Activated T-cell treated with anti-CD3 and anti-CD28 coated beads, Interleukin-2, amount 50 U/mL, for 24 hours (primary cell): ENCODE measurements at regions not wholly inside any gene's neighbourhood (a gene's known extent, or its start where the extent isn't known, plus 50 kb on each side); places are given as distances from the start of the nearest gene placed in this dataset.

Experiments used
- DNase-seq: peaks from one replicate; pipeline ENCODE4 v3.0.0-alpha.2; 2020
- H3K27ac Mint-ChIP-seq: 2 replicates; pipeline ENCODE4 v1.8.0; 2020; ENCODE audit warnings: mild to moderate bottlenecking, mixed read lengths
- H3K27me3 Mint-ChIP-seq: 2 replicates; pipeline ENCODE4 v1.8.0; 2020; ENCODE audit warnings: mixed read lengths
- H3K36me3 Mint-ChIP-seq: 2 replicates; pipeline ENCODE4 v1.8.0; 2020; ENCODE audit warnings: low read depth, mixed read lengths
- H3K4me1 Mint-ChIP-seq: 2 replicates; pipeline ENCODE4 v1.8.0; 2020; ENCODE audit warnings: low read depth, mixed read lengths
- H3K4me3 Mint-ChIP-seq: 2 replicates; pipeline ENCODE4 v1.8.0; 2020; ENCODE audit warnings: mild to moderate bottlenecking, moderate library complexity, mixed read lengths
- H3K9me3 Mint-ChIP-seq: 2 replicates; pipeline ENCODE4 v1.8.0; 2020; ENCODE audit warnings: mixed read lengths

DNA sequence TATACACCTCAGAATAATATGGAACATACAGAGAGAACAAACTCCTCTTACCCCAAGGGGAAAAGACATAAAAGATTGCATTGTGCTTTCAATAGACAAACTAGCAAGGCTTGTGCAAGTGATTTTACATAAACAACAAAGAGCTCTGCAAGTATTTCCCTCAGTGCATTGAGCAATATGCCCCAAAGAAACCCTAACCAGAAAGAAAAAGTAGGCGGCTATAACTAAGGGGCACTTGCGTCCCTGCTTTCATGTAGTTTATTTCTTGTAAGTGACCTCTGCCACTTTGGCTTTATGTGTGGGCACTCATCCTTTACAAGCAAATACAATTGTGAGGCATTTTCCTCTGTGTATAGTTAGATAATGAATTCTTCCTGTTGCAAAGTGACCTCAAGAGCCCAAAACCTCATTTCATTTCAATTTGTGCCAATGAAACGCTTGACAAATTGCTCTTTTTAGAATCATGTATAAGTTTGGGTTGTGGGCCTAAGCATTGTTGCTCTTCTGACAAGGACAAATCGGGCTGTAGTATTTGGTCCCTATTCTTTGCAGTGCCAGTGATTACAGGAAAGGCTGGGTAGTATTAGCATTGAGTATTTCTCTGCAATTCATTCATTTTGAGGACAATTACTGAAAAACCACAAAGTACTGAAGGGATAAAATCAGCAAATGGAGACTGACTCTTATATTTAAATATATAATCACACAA is 282.2 kb downstream of the DTWD2 start:
- H3K36me3 Mint-ChIP-seq: no peaks in the 10 kb centered on the region
- H3K4me1 Mint-ChIP-seq: no peaks in the 10 kb centered on the region
- H3K27me3 Mint-ChIP-seq: no peaks in the 10 kb centered on the region
- no peak overlapping the region for H3K27ac Mint-ChIP-seq
- H3K9me3 Mint-ChIP-seq: peaks cover 30% of the 10 kb centered on the region
- no peak overlapping the region for H3K4me3 Mint-ChIP-seq
- DNase-seq: no peak

DNA sequence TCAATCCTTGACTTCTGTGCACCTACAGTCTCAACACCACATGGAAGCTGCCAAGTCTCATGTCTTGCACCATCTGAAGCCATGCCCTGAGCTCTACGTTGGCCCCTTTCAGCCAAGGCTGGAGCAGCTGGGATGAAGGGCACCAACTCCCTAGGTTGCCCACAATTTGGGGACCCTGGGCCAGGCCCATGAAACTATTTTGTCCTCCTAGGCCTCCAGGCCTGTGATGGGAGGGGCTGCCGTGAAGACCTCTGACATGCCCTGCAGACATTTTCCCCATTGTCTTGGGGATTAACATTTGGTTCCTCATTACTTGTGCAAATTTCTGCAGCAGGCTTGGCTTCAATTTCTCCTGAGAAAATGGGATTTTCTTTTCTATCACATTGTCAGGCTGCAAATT is 285.1 kb downstream of the DTWD2 start:
- Mint-ChIP-seq H3K4me1 (no peaks in the 10 kb centered on the region), H3K27ac (no peak overlapping the region)

DNA sequence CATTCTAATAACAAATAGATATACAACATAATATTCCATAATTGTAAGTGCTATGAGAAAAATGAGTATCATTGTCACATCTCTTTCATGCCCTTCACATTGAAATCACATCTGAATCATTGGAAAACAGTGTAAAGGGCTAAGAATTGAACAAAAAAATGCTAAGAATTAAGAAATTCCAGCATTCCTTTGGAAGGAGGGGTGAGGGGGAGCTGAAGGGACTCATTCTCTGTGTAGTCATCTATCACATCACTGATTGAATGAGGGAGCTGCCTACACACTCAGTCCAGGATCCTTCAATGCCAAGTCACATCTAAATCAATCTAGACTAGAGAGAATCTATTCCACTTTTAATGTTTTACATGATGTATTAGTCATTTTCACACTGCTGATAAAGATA is 286.6 kb downstream of the DTWD2 start:
- peaks cover 30% of the 10 kb centered on the region for H3K9me3 Mint-ChIP-seq
- no peak overlapping the region for H3K27ac Mint-ChIP-seq
- H3K27me3 Mint-ChIP-seq: no peaks in the 10 kb centered on the region
- H3K4me1 Mint-ChIP-seq: no peaks in the 10 kb centered on the region
- DNase-seq: no peak
- H3K4me3 Mint-ChIP-seq: no peak overlapping the region
- no peaks in the 10 kb centered on the region for H3K36me3 Mint-ChIP-seq

More for the DNA sequence above, 285.1 kb downstream of the DTWD2 start:
- H3K4me3 Mint-ChIP-seq: no peak overlapping the region
- DNase-seq: no peak
- H3K36me3 Mint-ChIP-seq: no peaks in the 10 kb centered on the region
- H3K27me3 Mint-ChIP-seq: no peaks in the 10 kb centered on the region
- H3K9me3 Mint-ChIP-seq: peaks cover 30% of the 10 kb centered on the region

GRCh38 chr5:118700510-118700909 is 287.8 kb downstream of the DTWD2 start:
- Mint-ChIP-seq H3K9me3 (peaks cover 30% of the 10 kb centered on the region), H3K36me3 (no peaks in the 10 kb centered on the region), H3K27me3 (no peaks in the 10 kb centered on the region), H3K4me1 (no peaks in the 10 kb centered on the region), H3K4me3 (no peak overlapping the region), H3K27ac (no peak overlapping the region)
- DNase-seq: no peak

GRCh38 chr5:118698774-118699173 is 289.6 kb downstream of the DTWD2 start:
- Mint-ChIP-seq H3K36me3 (no peaks in the 10 kb centered on the region), H3K27ac (no peak overlapping the region), H3K4me1 (no peaks in the 10 kb centered on the region), H3K27me3 (no peaks in the 10 kb centered on the region), H3K4me3 (no peak overlapping the region), H3K9me3 (peaks cover 20% of the 10 kb centered on the region)
- no peak for DNase-seq

DNA sequence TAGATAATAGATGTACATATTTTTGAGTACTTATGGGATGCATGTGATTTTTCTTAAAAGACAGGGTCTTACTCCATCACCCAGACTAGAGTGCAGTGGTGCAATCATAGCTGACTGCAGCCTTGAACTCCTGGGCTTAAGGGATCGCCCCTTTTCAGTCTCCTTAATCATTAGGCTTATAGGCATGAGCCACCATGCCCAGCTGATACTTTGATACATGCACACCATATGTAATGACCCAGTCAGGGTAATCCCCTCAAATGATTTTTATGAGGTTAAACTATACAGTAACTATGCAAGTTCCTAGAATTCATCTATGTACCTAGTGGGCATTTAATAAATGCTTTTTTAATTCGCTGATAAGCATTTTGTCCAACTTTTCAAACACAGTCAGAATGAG is 292.3 kb downstream of the DTWD2 start:
- Mint-ChIP-seq H3K9me3 (peaks cover 3% of the 10 kb centered on the region), H3K4me1 (no peaks in the 10 kb centered on the region), H3K27ac (no peak overlapping the region), H3K4me3 (no peak overlapping the region), H3K27me3 (no peaks in the 10 kb centered on the region), H3K36me3 (no peaks in the 10 kb centered on the region)
- no peak for DNase-seq

- DNase-seq: no peak
- Mint-ChIP-seq H3K27ac (no peak overlapping the region), H3K4me1 (no peaks in the 10 kb centered on the region), H3K9me3 (no peaks in the 10 kb centered on the region), H3K27me3 (no peaks in the 10 kb centered on the region), H3K4me3 (no peak overlapping the region), H3K36me3 (no peaks in the 10 kb centered on the region)
Measured at GRCh38 chr5:118692811-118693342, 295.5 kb downstream of the DTWD2 start.

- DNase-seq: no peak
- Mint-ChIP-seq H3K27me3 (no peaks in the 10 kb centered on the region), H3K9me3 (no peaks in the 10 kb centered on the region), H3K36me3 (no peaks in the 10 kb centered on the region), H3K4me3 (no peak overlapping the region), H3K4me1 (no peaks in the 10 kb centered on the region), H3K27ac (no peak overlapping the region)
Measured at GRCh38 chr5:118687661-118688621, 300.4 kb downstream of the DTWD2 start.

DNA sequence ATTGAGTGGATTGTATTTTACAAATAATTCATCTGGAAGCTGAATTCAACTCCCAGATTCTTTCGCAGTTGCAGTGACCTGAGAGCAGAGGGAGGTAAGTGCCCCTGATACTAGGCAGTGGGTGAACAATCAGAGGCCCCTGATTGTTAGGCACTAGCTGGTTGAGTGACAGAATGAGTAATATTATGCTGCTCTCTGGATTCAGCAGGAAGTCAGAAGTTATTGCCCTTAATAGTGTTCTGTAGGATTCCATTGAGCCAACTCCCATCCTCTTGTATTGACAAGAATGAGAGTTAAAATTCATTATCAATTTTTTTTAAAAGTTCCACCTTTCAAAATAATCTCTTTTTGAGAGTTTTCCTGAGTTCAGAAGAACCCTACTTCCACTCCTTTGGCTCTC is 301.2 kb downstream of the DTWD2 start:
- H3K36me3 Mint-ChIP-seq: no peaks in the 10 kb centered on the region
- H3K27ac Mint-ChIP-seq: no peak overlapping the region
- no peaks in the 10 kb centered on the region for H3K9me3 Mint-ChIP-seq
- no peak for DNase-seq
- H3K4me1 Mint-ChIP-seq: no peaks in the 10 kb centered on the region
- no peaks in the 10 kb centered on the region for H3K27me3 Mint-ChIP-seq
- no peak overlapping the region for H3K4me3 Mint-ChIP-seq

DNA sequence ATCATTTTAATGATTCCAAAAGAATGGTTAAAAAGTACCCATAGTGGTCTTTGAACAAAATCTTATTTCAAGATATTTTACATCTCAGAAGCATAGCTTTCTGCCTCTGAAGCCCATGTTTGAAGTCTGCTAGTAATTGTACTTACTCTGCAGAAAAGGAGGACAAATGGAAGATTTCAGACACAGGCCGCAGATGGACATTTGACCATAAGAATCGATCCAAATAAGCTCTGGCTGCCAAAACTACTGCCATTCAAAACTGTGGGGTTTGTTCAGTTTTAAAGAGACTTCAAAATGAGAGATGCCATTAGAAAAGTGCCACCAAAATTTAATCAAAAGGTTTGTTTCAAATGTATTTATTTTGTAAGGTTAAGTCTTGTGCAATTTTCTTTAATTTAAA is 306.7 kb downstream of the DTWD2 start:
- Mint-ChIP-seq H3K27ac (no peak overlapping the region), H3K27me3 (no peaks in the 10 kb centered on the region), H3K4me3 (no peak overlapping the region), H3K9me3 (no peaks in the 10 kb centered on the region), H3K36me3 (no peaks in the 10 kb centered on the region), H3K4me1 (no peaks in the 10 kb centered on the region)
- DNase-seq: no peak

GRCh38 chr5:118679264-118679940 is 308.9 kb downstream of the DTWD2 start:
- no peak overlapping the region for H3K4me3 Mint-ChIP-seq
- H3K36me3 Mint-ChIP-seq: no peaks in the 10 kb centered on the region
- no peak overlapping the region for H3K27ac Mint-ChIP-seq
- no peak for DNase-seq
- no peaks in the 10 kb centered on the region for H3K27me3 Mint-ChIP-seq
- H3K9me3 Mint-ChIP-seq: peaks cover 3% of the 10 kb centered on the region
- no peaks in the 10 kb centered on the region for H3K4me1 Mint-ChIP-seq

DNA sequence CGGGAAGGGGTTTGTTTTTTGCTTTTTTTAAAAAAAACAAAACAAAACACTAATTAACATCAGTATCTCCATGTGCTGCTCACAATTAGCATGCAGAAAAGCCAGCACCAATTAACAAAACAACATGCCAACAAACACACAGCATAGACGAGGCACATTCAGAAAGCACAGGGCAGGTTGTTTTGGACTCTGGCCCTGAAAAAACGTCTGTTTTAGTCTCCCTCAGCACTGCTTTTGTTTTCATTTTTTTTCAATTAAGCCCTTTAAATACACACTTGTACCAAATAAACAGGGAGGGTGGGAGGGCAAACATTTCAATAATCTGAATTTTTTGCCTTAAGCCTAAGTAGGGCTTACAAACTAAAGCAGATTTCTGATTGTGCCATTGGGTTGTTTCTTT is 309.6 kb downstream of the DTWD2 start:
- Mint-ChIP-seq H3K27me3 (no peaks in the 10 kb centered on the region), H3K4me1 (no peaks in the 10 kb centered on the region), H3K9me3 (peaks cover 9% of the 10 kb centered on the region), H3K36me3 (no peaks in the 10 kb centered on the region), H3K27ac (no peak overlapping the region), H3K4me3 (no peak overlapping the region)
- DNase-seq: no peak

DNA sequence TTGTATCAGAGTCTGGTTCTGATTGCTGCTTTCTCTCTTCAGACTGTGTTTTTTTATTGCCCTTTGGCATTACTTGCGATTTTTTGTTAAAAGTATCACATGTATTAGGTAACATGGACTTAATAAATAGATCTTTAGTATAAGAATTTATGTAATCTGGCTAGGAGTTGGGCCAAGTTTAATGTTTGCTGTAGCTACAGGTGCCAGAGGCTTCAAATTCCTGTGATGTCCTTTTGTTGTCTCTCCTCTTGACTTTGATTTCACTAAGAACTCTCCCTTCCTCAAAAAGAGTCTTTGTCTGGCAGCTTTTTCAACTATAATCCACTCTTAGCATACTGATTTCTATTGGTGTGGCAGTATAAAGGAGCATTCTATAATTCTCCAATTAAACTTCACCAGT is 313.1 kb downstream of the DTWD2 start:
- H3K4me1 Mint-ChIP-seq: no peaks in the 10 kb centered on the region

GRCh38 chr5:118657576-118657975 is 330.8 kb downstream of the DTWD2 start:
- Mint-ChIP-seq H3K27me3 (no peaks in the 10 kb centered on the region), H3K27ac (no peak overlapping the region), H3K9me3 (peaks cover 36% of the 10 kb centered on the region), H3K4me3 (no peak overlapping the region), H3K36me3 (no peaks in the 10 kb centered on the region), H3K4me1 (no peaks in the 10 kb centered on the region)
- DNase-seq: no peak

More for the DNA sequence above, 313.1 kb downstream of the DTWD2 start:
- Mint-ChIP-seq H3K4me3 (no peak overlapping the region), H3K36me3 (no peaks in the 10 kb centered on the region), H3K27me3 (no peaks in the 10 kb centered on the region), H3K9me3 (peaks cover 9% of the 10 kb centered on the region), H3K27ac (no peak overlapping the region)
- no peak for DNase-seq
